ENCODE measurements at regions not wholly inside any gene's neighbourhood (a gene's known extent, or its start where the extent isn't known, plus 50 kb on each side); places are given as distances from the start of the nearest gene placed in this dataset.

DNA sequence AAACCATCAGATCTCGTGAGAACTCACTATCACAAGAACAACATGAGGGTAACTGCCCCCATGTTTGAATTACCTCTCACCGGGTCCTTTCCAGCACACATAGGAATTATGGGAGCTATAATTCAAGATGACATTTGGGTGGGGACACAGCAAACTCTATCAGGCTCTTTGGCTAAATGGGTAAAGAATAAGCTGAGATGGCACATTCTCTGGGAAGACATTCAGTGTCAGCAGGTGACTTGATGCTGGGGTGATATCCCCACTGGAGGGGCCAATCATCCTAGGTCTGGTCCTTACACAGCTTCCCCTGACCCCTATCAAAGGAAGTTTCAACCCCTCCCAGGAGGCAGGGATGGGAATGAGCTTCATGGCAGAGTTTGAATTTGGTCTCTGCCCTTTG is 664.0 kb upstream of the EEF2KMT start:
- TF ChIP-seq ZFP3 (CRISPR knock-in tag; IDR thresholded peaks at IDR 0.05) (no peak), BACH2 (CRISPR knock-in tag; IDR thresholded peaks at IDR 0.05; ENCODE audit: borderline replicate concordance) (no peak), ARNTL (CRISPR knock-in tag; IDR thresholded peaks at IDR 0.05; ENCODE audit: borderline replicate concordance, low read depth) (no peak), ZFP30 (CRISPR knock-in tag; IDR thresholded peaks at IDR 0.05) (no peak), PPARA (CRISPR knock-in tag; IDR thresholded peaks at IDR 0.05; ENCODE audit: borderline replicate concordance) (no peak), ZC3H10 (CRISPR knock-in tag; IDR thresholded peaks at IDR 0.05) (no peak), TOX (CRISPR knock-in tag; IDR thresholded peaks at IDR 0.05; ENCODE audit: borderline replicate concordance) (no peak), OSR1 (CRISPR knock-in tag; IDR thresholded peaks at IDR 0.05) (no peak)
- TF ChIP-seq, protein P1, sequence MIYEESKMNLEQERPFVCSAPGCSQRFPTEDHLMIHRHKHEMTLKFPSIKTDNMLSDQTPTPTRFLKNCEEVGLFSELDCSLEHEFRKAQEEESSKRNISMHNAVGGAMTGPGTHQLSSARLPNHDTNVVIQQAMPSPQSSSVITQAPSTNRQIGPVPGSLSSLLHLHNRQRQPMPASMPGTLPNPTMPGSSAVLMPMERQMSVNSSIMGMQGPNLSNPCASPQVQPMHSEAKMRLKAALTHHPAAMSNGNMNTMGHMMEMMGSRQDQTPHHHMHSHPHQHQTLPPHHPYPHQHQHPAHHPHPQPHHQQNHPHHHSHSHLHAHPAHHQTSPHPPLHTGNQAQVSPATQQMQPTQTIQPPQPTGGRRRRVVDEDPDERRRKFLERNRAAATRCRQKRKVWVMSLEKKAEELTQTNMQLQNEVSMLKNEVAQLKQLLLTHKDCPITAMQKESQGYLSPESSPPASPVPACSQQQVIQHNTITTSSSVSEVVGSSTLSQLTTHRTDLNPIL (CRISPR knock-in tag; IDR thresholded peaks at IDR 0.05; ENCODE audit: low read depth) = no peak

Data from SK-N-SH treated with all-trans-retinoic acid at 6 μM for 48 hours (cell line).